ENCODE measurements at regions not wholly inside any gene's neighbourhood (a gene's known extent, or its start where the extent isn't known, plus 50 kb on each side); places are given as distances from the start of the nearest gene placed in this dataset.

DNA sequence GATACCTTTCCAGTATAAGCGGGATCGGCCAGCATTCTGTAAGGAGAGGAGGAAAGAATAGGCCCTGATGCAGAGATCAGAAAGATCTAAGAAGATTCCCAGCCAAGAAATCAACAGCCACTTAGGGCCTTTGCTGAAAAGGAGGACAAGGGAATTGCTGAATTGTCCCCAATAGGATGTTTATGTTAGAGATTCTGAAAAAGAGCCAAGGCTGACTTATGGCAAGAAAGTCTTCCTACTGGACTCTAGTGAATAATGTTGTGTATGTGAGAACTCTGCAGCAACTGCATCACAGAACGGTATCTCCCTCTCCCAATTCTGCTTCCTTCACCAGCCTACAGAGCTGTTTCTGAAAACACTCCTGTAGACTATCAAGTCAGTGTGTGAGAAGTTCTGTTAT lies 298.0 kb upstream of the CXADR start:
- TF ChIP-seq, protein P1, sequence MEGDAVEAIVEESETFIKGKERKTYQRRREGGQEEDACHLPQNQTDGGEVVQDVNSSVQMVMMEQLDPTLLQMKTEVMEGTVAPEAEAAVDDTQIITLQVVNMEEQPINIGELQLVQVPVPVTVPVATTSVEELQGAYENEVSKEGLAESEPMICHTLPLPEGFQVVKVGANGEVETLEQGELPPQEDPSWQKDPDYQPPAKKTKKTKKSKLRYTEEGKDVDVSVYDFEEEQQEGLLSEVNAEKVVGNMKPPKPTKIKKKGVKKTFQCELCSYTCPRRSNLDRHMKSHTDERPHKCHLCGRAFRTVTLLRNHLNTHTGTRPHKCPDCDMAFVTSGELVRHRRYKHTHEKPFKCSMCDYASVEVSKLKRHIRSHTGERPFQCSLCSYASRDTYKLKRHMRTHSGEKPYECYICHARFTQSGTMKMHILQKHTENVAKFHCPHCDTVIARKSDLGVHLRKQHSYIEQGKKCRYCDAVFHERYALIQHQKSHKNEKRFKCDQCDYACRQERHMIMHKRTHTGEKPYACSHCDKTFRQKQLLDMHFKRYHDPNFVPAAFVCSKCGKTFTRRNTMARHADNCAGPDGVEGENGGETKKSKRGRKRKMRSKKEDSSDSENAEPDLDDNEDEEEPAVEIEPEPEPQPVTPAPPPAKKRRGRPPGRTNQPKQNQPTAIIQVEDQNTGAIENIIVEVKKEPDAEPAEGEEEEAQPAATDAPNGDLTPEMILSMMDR (IDR thresholded peaks at IDR 0.05) = no peak
- no peak for TF ChIP-seq POLR2A (IDR thresholded peaks at IDR 0.05)
- TF ChIP-seq POLR2AphosphoS5 (IDR thresholded peaks at IDR 0.05) = no peak

Measured in prostate gland (tissue), 2 donors.